ENCODE measurements at regions not wholly inside any gene's neighbourhood (a gene's known extent, or its start where the extent isn't known, plus 50 kb on each side); places are given as distances from the start of the nearest gene placed in this dataset.

GRCh38 chr14:51314321-51315015, 74.4 kb downstream of the TMX1 start:
- Histone ChIP-seq H3K36me3 (ENCODE audit: insufficient read depth, low read length) (no peaks in the 10 kb centered on the region), H4K20me1 (ENCODE audit: insufficient read depth, low read length) (no peaks in the 10 kb centered on the region)

GRCh38 chr14:51317373-51317772, 77.3 kb downstream of the TMX1 start:
- TF ChIP-seq EZH2 (IDR thresholded peaks at IDR 0.05; ENCODE audit: borderline replicate concordance, low read depth, low read length, severe bottlenecking), result no peak
- TF ChIP-seq, protein P1, sequence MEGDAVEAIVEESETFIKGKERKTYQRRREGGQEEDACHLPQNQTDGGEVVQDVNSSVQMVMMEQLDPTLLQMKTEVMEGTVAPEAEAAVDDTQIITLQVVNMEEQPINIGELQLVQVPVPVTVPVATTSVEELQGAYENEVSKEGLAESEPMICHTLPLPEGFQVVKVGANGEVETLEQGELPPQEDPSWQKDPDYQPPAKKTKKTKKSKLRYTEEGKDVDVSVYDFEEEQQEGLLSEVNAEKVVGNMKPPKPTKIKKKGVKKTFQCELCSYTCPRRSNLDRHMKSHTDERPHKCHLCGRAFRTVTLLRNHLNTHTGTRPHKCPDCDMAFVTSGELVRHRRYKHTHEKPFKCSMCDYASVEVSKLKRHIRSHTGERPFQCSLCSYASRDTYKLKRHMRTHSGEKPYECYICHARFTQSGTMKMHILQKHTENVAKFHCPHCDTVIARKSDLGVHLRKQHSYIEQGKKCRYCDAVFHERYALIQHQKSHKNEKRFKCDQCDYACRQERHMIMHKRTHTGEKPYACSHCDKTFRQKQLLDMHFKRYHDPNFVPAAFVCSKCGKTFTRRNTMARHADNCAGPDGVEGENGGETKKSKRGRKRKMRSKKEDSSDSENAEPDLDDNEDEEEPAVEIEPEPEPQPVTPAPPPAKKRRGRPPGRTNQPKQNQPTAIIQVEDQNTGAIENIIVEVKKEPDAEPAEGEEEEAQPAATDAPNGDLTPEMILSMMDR (IDR thresholded peaks at IDR 0.05; ENCODE audit: borderline replicate concordance, extremely low read depth, low read length, poor library complexity, severe bottlenecking), result no peak
- no peaks in the 10 kb centered on the region for H4K20me1 ChIP-seq (ENCODE audit: insufficient read depth, low read length)
- H3K9ac ChIP-seq (ENCODE audit: low read depth, low read length), result no peak overlapping the region
- H3K9me3 ChIP-seq (ENCODE audit: insufficient read depth, low read length, severe bottlenecking), result no peaks in the 10 kb centered on the region
- H3K4me3 ChIP-seq (ENCODE audit: low read depth in 1 of 2, low read length in 2 of 2), result no peak overlapping the region
- H3K27me3 ChIP-seq (ENCODE audit: insufficient read depth, low read length, poor library complexity), result no peaks in the 10 kb centered on the region
- no peak for ATAC-seq (ENCODE audit: insufficient read depth, low read depth)
- H3K36me3 ChIP-seq (ENCODE audit: insufficient read depth, low read length), result no peaks in the 10 kb centered on the region
- H3K79me2 ChIP-seq (ENCODE audit: insufficient read depth, low read length), result no peaks in the 10 kb centered on the region
- no peak overlapping the region for H2AFZ ChIP-seq (ENCODE audit: low read depth, low read length)
- DNase-seq, result no peak
- H3K4me2 ChIP-seq (ENCODE audit: insufficient read depth, low read length), result no peak overlapping the region
- H3K27ac ChIP-seq (ENCODE audit: low read length), result no peak overlapping the region
- no peaks in the 10 kb centered on the region for H3K4me1 ChIP-seq (ENCODE audit: insufficient read depth, low read length)

More at GRCh38 chr14:51314321-51315015, 74.4 kb downstream of the TMX1 start:
- Histone ChIP-seq H3K4me1 (ENCODE audit: insufficient read depth, low read length) (no peaks in the 10 kb centered on the region), H3K27me3 (ENCODE audit: insufficient read depth, low read length, poor library complexity) (no peaks in the 10 kb centered on the region), H3K4me3 (ENCODE audit: low read depth in 1 of 2, low read length in 2 of 2) (no peak overlapping the region), H3K4me2 (ENCODE audit: insufficient read depth, low read length) (no peak overlapping the region), H3K9me3 (ENCODE audit: insufficient read depth, low read length, severe bottlenecking) (no peaks in the 10 kb centered on the region), H3K9ac (ENCODE audit: low read depth, low read length) (no peak overlapping the region), H3K79me2 (ENCODE audit: insufficient read depth, low read length) (no peaks in the 10 kb centered on the region), H2AFZ (ENCODE audit: low read depth, low read length) (no peak overlapping the region), H3K27ac (ENCODE audit: low read length) (no peak overlapping the region)
- ATAC-seq (ENCODE audit: insufficient read depth, low read depth) (no peak), DNase-seq (no peak)
- TF ChIP-seq EZH2 (IDR thresholded peaks at IDR 0.05; ENCODE audit: borderline replicate concordance, low read depth, low read length, severe bottlenecking), result no peak
- TF ChIP-seq, protein P1 (IDR thresholded peaks at IDR 0.05; ENCODE audit: borderline replicate concordance, extremely low read depth, low read length, poor library complexity, severe bottlenecking), result no peak

- ATAC-seq (ENCODE audit: insufficient read depth, low read depth), result no peak
- Histone ChIP-seq H3K4me1 (ENCODE audit: insufficient read depth, low read length) (no peaks in the 10 kb centered on the region), H3K9ac (ENCODE audit: low read depth, low read length) (no peak overlapping the region), H3K27me3 (ENCODE audit: insufficient read depth, low read length, poor library complexity) (no peaks in the 10 kb centered on the region), H3K4me3 (ENCODE audit: low read depth in 1 of 2, low read length in 2 of 2) (no peak overlapping the region), H4K20me1 (ENCODE audit: insufficient read depth, low read length) (no peaks in the 10 kb centered on the region), H2AFZ (ENCODE audit: low read depth, low read length) (no peak overlapping the region), H3K36me3 (ENCODE audit: insufficient read depth, low read length) (no peaks in the 10 kb centered on the region), H3K9me3 (ENCODE audit: insufficient read depth, low read length, severe bottlenecking) (no peaks in the 10 kb centered on the region), H3K79me2 (ENCODE audit: insufficient read depth, low read length) (no peaks in the 10 kb centered on the region), H3K4me2 (ENCODE audit: insufficient read depth, low read length) (no peak overlapping the region), H3K27ac (ENCODE audit: low read length) (no peak overlapping the region)
- no peak for DNase-seq
- TF ChIP-seq EZH2 (IDR thresholded peaks at IDR 0.05; ENCODE audit: borderline replicate concordance, low read depth, low read length, severe bottlenecking), result no peak
- TF ChIP-seq, protein P1 (IDR thresholded peaks at IDR 0.05; ENCODE audit: borderline replicate concordance, extremely low read depth, low read length, poor library complexity, severe bottlenecking), result no peak
These were observed 79.0 kb downstream of the TMX1 start for GRCh38 chr14:51318813-51319597.
